ENCODE measurements at regions not wholly inside any gene's neighbourhood (a gene's known extent, or its start where the extent isn't known, plus 50 kb on each side); places are given as distances from the start of the nearest gene placed in this dataset.

- Mint-ChIP-seq H3K27ac (no peak overlapping the region), H3K36me3 (no peaks in the 10 kb centered on the region), H3K4me3 (no peak overlapping the region)
These were observed 128.9 kb upstream of the PMFBP1 start for GRCh38 chr16:72300892-72301291.

DNA sequence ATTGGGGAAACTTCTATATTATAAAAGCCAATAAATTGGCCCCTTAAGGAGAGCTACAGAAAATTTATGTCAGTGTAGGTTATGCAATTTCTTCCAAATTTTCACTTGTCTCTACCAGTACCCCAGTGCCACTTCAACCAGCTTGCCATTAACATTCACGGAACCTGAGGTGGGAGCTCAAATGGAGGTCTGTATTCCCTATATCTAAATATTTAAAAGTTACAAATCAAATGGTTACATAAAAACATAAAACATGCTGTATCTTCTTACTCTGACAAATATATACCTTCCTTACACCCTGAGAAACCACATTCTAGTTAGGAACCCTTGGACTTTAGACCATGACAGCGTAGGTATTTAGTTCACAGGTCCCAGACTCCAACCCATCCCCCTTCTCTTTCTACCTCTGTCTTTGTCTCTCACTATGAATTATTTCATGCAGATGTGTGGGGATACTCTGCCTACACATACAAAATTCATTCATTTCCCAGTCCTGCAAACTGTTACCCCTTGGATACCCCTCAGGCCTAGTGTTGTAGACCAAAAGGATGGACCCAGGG lies 127.8 kb upstream of the PMFBP1 start:
- Mint-ChIP-seq H3K4me1 (no peaks in the 10 kb centered on the region), H3K27ac (no peak overlapping the region), H3K9me3 (no peaks in the 10 kb centered on the region), H3K36me3 (no peaks in the 10 kb centered on the region), H3K27me3 (ENCODE audit: low read depth in 2 of 2) (no peaks in the 10 kb centered on the region), H3K4me3 (no peak overlapping the region)
- DNase-seq (no peak), ATAC-seq (no peak)
- Histone ChIP-seq H3K9me3 (ENCODE audit: control insufficient read depth, insufficient read depth, low read length) (no peaks in the 10 kb centered on the region), H3K27ac (ENCODE audit: low read length) (no peak overlapping the region), H3K27me3 (ENCODE audit: control insufficient read depth, insufficient read depth, low read length) (no peaks in the 10 kb centered on the region), H3K4me3 (ENCODE audit: low read length) (no peak overlapping the region), H3K36me3 (ENCODE audit: control insufficient read depth, insufficient read depth, low read length) (no peaks in the 10 kb centered on the region), H3K4me1 (ENCODE audit: control insufficient read depth, insufficient read depth, low read length) (no peaks in the 10 kb centered on the region)
- TF ChIP-seq CTCF (IDR thresholded peaks at IDR 0.05) = no peak
- WGBS (ENCODE audit: insufficient coverage) = 85% methylated on average over 1 of the region's 2 CpGs
- intact Hi-C loops (cut with micrococcal nuclease) = no loop called here

More at GRCh38 chr16:72300892-72301291, 128.9 kb upstream of the PMFBP1 start:
- Histone ChIP-seq H3K4me3 (ENCODE audit: low read length) (no peak overlapping the region), H3K9me3 (ENCODE audit: control insufficient read depth, insufficient read depth, low read length) (no peaks in the 10 kb centered on the region), H3K27ac (ENCODE audit: low read length) (no peak overlapping the region), H3K27me3 (ENCODE audit: control insufficient read depth, insufficient read depth, low read length) (no peaks in the 10 kb centered on the region), H3K36me3 (ENCODE audit: control insufficient read depth, insufficient read depth, low read length) (no peaks in the 10 kb centered on the region), H3K4me1 (ENCODE audit: control insufficient read depth, insufficient read depth, low read length) (no peaks in the 10 kb centered on the region)
- no peaks in the 10 kb centered on the region for H3K27me3 Mint-ChIP-seq (ENCODE audit: low read depth in 2 of 2)
- 91% methylated on average over 7 of the region's 7 CpGs for WGBS (ENCODE audit: insufficient coverage)
- ATAC-seq (no peak), DNase-seq (no peak)
- TF ChIP-seq CTCF (IDR thresholded peaks at IDR 0.05) = no peak
- H3K4me1 Mint-ChIP-seq = no peaks in the 10 kb centered on the region
- intact Hi-C loops (cut with micrococcal nuclease) = no loop called here
- H3K9me3 Mint-ChIP-seq = no peaks in the 10 kb centered on the region

DNA sequence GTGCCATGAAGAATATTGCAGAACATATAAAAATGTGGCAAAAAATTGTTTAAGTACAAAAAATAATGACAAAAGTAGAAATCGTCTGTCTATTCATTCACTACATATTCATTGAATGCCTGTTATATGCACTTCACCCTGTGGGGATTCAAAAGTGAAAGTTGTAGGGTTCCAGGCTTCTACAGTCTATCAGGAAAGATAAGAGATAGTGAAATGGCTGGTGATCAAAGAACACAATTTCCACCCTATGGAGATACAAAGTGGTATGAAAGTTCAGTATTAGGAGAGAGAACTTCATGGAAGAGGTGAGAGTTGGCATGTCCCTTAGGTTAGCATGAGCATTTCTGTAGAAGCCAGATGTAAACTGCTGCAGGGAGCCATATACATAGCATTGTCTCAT lies 127.0 kb upstream of the PMFBP1 start:
- Mint-ChIP-seq H3K4me1 (no peaks in the 10 kb centered on the region), H3K4me3 (no peak overlapping the region), H3K27me3 (ENCODE audit: low read depth in 2 of 2) (no peaks in the 10 kb centered on the region), H3K36me3 (no peaks in the 10 kb centered on the region), H3K27ac (no peak overlapping the region), H3K9me3 (no peaks in the 10 kb centered on the region)
- no peak for DNase-seq
- H3K36me3 ChIP-seq (ENCODE audit: control insufficient read depth, insufficient read depth, low read length) = no peaks in the 10 kb centered on the region
- no peaks in the 10 kb centered on the region for H3K4me1 ChIP-seq (ENCODE audit: control insufficient read depth, insufficient read depth, low read length)
- no peak for ATAC-seq
- no CpG with 5 or more reads among the region's 1 CpG for WGBS (ENCODE audit: insufficient coverage)
- no peak overlapping the region for H3K4me3 ChIP-seq (ENCODE audit: low read length)
- no peak overlapping the region for H3K27ac ChIP-seq (ENCODE audit: low read length)
- intact Hi-C loops (cut with micrococcal nuclease) = no loop called here
- no peak for TF ChIP-seq CTCF (IDR thresholded peaks at IDR 0.05)
- H3K9me3 ChIP-seq (ENCODE audit: control insufficient read depth, insufficient read depth, low read length) = no peaks in the 10 kb centered on the region
- H3K27me3 ChIP-seq (ENCODE audit: control insufficient read depth, insufficient read depth, low read length) = no peaks in the 10 kb centered on the region

DNA sequence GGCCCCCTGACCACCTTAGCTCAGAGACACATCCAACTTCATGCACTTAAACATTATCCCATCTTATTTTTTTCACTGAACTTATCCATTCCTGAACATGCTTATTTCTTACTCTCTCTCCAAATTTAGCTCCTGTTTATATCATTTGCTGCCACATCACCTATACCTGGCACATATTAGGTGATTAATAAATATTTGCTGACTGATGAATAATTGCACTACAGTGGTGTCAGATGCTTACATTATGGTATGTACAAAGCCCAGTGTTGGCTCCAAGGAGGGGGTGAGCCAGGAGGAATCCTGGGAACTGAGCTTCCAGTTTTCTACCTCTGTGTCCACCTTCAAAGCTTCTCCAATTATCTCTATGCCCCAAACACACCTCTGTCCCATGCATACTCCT lies 124.0 kb upstream of the PMFBP1 start:
- no peaks in the 10 kb centered on the region for H3K4me1 ChIP-seq (ENCODE audit: control insufficient read depth, insufficient read depth, low read length)
- TF ChIP-seq CTCF (IDR thresholded peaks at IDR 0.05) = no peak
- ATAC-seq (no peak), DNase-seq (no peak)
- Mint-ChIP-seq H3K4me1 (no peaks in the 10 kb centered on the region), H3K9me3 (no peaks in the 10 kb centered on the region), H3K4me3 (no peak overlapping the region), H3K36me3 (no peaks in the 10 kb centered on the region), H3K27me3 (ENCODE audit: low read depth in 2 of 2) (no peaks in the 10 kb centered on the region), H3K27ac (no peak overlapping the region)
- intact Hi-C loops (cut with micrococcal nuclease) = no loop called here
- H3K36me3 ChIP-seq (ENCODE audit: control insufficient read depth, insufficient read depth, low read length) = no peaks in the 10 kb centered on the region
- H3K9me3 ChIP-seq (ENCODE audit: control insufficient read depth, insufficient read depth, low read length) = no peaks in the 10 kb centered on the region
- no peak overlapping the region for H3K4me3 ChIP-seq (ENCODE audit: low read length)
- H3K27me3 ChIP-seq (ENCODE audit: control insufficient read depth, insufficient read depth, low read length) = no peaks in the 10 kb centered on the region
- no peak overlapping the region for H3K27ac ChIP-seq (ENCODE audit: low read length)
